IPS-20b (cell line): ENCODE measurements at regions not wholly inside any gene's neighbourhood (a gene's known extent, or its start where the extent isn't known, plus 50 kb on each side); places are given as distances from the start of the nearest gene placed in this dataset.

Experiments used
- H3K27ac ChIP-seq: one replicate; pipeline ENCODE4 v1.5.1; 2013; ENCODE audit warnings: low read length
- H3K27me3 ChIP-seq: 2 replicates; pipeline ENCODE4 v1.6.1; 2013; ENCODE audit warnings: mild to moderate bottlenecking, low read length, inconsistent platforms; ENCODE audit not compliant: insufficient read depth
- H3K36me3 ChIP-seq: 2 replicates; pipeline ENCODE4 v1.6.1; 2013; ENCODE audit warnings: low read depth, mild to moderate bottlenecking, inconsistent platforms, low read length, moderate library complexity; ENCODE audit not compliant: insufficient read depth
- H3K4me1 ChIP-seq: 2 replicates; pipeline ENCODE4 v1.6.1; 2013; ENCODE audit warnings: mild to moderate bottlenecking, control low read depth, inconsistent platforms, low read length, moderate library complexity; ENCODE audit not compliant: insufficient read depth
- H3K4me3 ChIP-seq: 2 replicates; pipeline ENCODE4 v1.5.1; 2013; ENCODE audit warnings: mild to moderate bottlenecking, low read length, inconsistent platforms
- H3K9ac ChIP-seq: 2 replicates; pipeline ENCODE4 v1.6.1; 2013; ENCODE audit warnings: low read depth, mild to moderate bottlenecking, inconsistent platforms, low read length, moderate library complexity
- H3K9me3 ChIP-seq: 2 replicates; pipeline ENCODE4 v1.6.1; 2013; ENCODE audit warnings: mild to moderate bottlenecking, low read depth, low read length, inconsistent platforms; ENCODE audit not compliant: insufficient read depth

- Histone ChIP-seq H3K27me3 (no peaks in the 10 kb centered on the region), H3K4me3 (no peak overlapping the region), H3K36me3 (no peaks in the 10 kb centered on the region), H3K4me1 (no peaks in the 10 kb centered on the region), H3K9me3 (no peaks in the 10 kb centered on the region), H3K27ac (no peak overlapping the region), H3K9ac (no peak overlapping the region)
Observed at GRCh38 chr22:26998129-26998528, 340.7 kb downstream of the MIAT start.

- no peaks in the 10 kb centered on the region for H3K9me3 ChIP-seq
- H3K9ac ChIP-seq: no peak overlapping the region
Observed at GRCh38 chr22:26998716-26999115, 341.3 kb downstream of the MIAT start.

DNA sequence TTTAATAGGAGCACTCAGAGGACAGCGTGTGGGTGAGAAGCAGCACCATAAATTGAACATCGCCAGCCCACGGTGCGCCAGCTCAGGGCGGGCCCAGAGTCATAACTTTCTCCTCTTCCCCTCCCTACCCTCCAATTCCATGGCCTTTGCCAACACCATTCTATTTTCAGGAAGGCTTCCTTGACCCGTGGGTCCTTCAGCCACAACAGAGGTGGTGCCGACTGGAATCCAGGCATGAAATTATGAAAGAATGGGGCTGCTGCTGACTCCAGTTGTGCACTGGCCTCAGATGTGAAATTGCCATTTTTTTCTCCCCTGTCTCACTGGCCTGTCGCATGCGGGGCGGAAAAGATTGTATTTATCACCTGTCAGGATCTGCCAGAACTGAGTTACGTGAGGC lies 345.9 kb downstream of the MIAT start:
- H3K36me3 ChIP-seq: no peaks in the 10 kb centered on the region
- peaks cover 6% of the 10 kb centered on the region; the same call in 1 of the 2 replicates for H3K4me1 ChIP-seq
- no peak overlapping the region for H3K9ac ChIP-seq
- no peaks in the 10 kb centered on the region for H3K27me3 ChIP-seq
- H3K4me3 ChIP-seq: no peak overlapping the region
- no peaks in the 10 kb centered on the region for H3K9me3 ChIP-seq
- no peak overlapping the region for H3K27ac ChIP-seq

More at GRCh38 chr22:26998716-26999115, 341.3 kb downstream of the MIAT start:
- Histone ChIP-seq H3K4me1 (no peaks in the 10 kb centered on the region), H3K4me3 (no peak overlapping the region), H3K27ac (no peak overlapping the region), H3K27me3 (no peaks in the 10 kb centered on the region), H3K36me3 (no peaks in the 10 kb centered on the region)

DNA sequence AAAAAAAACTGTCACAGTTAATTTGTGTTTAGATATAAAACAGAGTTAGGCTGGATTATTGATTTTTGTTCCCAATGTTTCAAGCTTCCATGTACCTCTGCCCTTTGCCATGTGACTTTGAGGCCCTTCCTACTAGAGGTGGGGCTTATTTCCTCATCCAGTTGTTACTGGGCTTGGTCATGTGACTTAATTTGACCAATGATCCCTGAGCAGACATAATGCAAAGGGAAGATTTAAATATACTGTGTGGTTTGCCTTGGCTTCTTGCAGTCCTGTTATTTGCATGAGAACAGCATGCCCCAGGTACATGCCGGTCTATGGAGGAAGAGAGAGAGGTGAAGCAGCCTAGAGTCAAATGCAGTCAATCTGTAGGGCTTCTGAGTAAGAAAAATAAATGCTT lies 347.0 kb downstream of the MIAT start:
- Histone ChIP-seq H3K4me1 (peaks cover 6% of the 10 kb centered on the region; the same call in 1 of the 2 replicates), H3K27me3 (no peaks in the 10 kb centered on the region), H3K36me3 (no peaks in the 10 kb centered on the region), H3K27ac (no peak overlapping the region), H3K9ac (peak overlapping the region; percentile 2; the same call in 1 of the 2 replicates), H3K4me3 (no peak overlapping the region; the same call in 1 of the 2 replicates), H3K9me3 (no peaks in the 10 kb centered on the region)

DNA sequence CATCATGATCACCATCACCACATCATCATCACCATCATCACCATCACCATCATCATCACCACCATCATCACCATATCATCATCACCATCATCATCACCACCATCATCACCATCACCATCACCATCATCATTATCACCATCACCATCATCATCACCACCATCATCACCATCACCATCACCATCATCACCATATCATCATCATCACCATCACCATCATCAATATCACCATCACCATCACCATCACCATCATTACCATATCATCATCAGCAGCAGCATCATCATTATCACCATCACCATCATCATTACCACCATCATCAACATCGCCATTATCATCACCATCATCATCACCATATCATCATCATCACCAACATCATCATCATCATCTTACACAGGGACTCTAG lies 351.1 kb downstream of the MIAT start:
- Histone ChIP-seq H3K4me3 (no peak overlapping the region), H3K4me1 (peaks cover 8% of the 10 kb centered on the region; the same call in 1 of the 2 replicates), H3K27me3 (no peaks in the 10 kb centered on the region), H3K27ac (no peak overlapping the region), H3K9me3 (no peaks in the 10 kb centered on the region), H3K36me3 (no peaks in the 10 kb centered on the region), H3K9ac (no peak overlapping the region)

DNA sequence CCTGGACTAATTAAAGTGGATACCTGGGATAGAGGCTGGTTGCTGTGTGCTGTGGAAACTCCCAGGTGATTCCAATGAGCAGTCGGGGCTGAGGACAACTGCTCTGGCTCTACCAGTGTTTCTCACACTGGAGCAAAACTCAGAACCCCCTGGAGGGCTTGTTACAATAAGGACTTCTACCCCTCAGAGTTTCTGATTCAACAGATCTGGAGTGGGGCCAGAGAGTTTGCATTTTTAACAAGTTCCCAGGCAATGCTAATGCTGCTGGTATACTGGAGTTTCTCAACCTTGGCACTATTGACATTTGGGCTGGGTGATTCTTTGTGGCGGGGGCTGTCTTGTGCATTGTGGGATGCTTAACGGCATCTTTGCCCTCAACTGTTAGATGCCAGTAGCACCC lies 353.7 kb downstream of the MIAT start:
- Histone ChIP-seq H3K4me3 (no peak overlapping the region), H3K9ac (no peak overlapping the region), H3K27ac (no peak overlapping the region), H3K4me1 (0 out of 2 replicates have a peak, but pooled peaks cover 2% of the 10 kb centered on the region), H3K36me3 (no peaks in the 10 kb centered on the region), H3K9me3 (no peaks in the 10 kb centered on the region), H3K27me3 (no peaks in the 10 kb centered on the region)

DNA sequence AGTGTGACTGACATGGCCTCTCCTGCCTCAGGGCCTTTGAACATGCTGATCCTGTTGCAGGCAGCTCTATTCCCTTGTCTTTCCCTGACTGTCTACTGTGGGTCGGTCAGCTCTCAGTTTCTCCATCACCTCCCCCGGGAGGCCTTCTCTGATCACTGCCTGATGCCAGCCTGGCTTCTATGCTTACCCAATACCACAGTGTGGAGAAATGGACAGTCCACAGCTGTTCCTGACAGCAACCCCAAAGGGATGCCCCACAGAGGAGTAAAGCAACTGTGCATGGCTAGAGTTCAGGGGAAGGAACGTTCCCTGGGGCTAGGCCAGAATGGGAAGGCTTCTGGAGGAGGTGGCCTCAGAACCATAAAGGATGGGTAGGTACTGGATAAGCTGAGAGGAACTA lies 354.3 kb downstream of the MIAT start:
- Histone ChIP-seq H3K9ac (no peak overlapping the region), H3K9me3 (no peaks in the 10 kb centered on the region), H3K4me1 (0 out of 2 replicates have a peak, but pooled peaks cover 2% of the 10 kb centered on the region), H3K27me3 (no peaks in the 10 kb centered on the region), H3K4me3 (no peak overlapping the region), H3K27ac (no peak overlapping the region), H3K36me3 (no peaks in the 10 kb centered on the region)

DNA sequence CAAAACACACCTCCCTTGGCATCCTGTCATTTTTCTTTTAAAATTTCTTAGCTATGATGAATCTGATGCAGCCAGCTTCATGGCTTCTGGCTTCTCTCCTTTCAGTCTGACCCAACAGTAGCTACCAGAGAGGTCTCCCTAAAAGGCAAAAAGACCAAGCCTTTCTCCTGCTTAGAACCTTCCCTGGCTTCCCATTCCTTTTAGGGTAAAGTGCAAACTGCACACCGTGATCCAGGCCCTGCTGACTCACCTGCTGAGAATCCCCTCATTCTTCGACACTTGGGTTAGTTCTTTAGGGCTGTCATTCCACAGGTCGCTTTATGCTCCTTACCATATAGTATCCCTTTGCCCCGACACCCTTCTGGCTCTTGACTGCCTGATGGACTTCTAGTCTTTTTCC lies 362.4 kb downstream of the MIAT start:
- Histone ChIP-seq H3K36me3 (no peaks in the 10 kb centered on the region), H3K4me1 (peaks cover 5% of the 10 kb centered on the region; the same call in 1 of the 2 replicates), H3K4me3 (no peak overlapping the region), H3K27me3 (no peaks in the 10 kb centered on the region), H3K9me3 (no peaks in the 10 kb centered on the region), H3K9ac (no peak overlapping the region), H3K27ac (no peak overlapping the region)

DNA sequence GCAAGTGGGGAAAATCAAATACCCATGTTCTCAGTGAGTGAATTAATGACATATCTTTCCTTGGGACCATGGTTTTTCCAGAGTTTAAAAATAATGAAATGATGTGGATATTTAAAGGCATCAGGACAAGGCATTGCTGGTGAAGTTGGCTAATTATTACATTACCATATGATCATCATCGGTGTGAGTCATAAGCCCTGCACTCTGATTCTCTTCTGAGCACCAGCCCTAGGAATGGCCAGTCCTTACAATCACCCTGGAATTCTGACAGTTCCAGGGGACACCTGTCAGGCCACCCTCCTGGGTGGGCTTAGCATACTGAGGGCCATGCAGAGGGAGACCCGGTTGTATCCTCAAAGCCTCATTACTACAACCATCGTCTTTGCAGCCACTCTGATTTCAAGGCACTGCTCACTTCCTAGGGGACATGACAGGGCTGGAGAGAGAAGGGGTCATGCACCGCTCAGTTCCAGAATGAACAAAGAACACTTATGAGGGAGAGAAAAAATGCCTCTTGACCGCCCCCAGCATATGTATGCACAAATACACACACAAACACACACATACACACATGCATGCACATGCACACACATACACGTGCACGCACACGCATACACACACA lies 365.0 kb downstream of the MIAT start:
- Histone ChIP-seq H3K9ac (no peak overlapping the region), H3K36me3 (no peaks in the 10 kb centered on the region), H3K27me3 (no peaks in the 10 kb centered on the region), H3K4me3 (no peak overlapping the region), H3K9me3 (no peaks in the 10 kb centered on the region), H3K4me1 (peaks cover 9% of the 10 kb centered on the region; the same call in 1 of the 2 replicates), H3K27ac (no peak overlapping the region)

GRCh38 chr22:27022896-27023361 lies 365.5 kb downstream of the MIAT start:
- Histone ChIP-seq H3K9me3 (no peaks in the 10 kb centered on the region), H3K27ac (no peak overlapping the region), H3K4me3 (no peak overlapping the region), H3K27me3 (no peaks in the 10 kb centered on the region), H3K36me3 (no peaks in the 10 kb centered on the region), H3K9ac (no peak overlapping the region), H3K4me1 (peaks cover 9% of the 10 kb centered on the region; the same call in 1 of the 2 replicates)

GRCh38 chr22:27023591-27023990 lies 366.2 kb downstream of the MIAT start:
- Histone ChIP-seq H3K9ac (no peak overlapping the region), H3K4me1 (peaks cover 9% of the 10 kb centered on the region; the same call in 1 of the 2 replicates), H3K27me3 (no peaks in the 10 kb centered on the region), H3K9me3 (no peaks in the 10 kb centered on the region), H3K4me3 (no peak overlapping the region), H3K36me3 (no peaks in the 10 kb centered on the region), H3K27ac (no peak overlapping the region)

- Histone ChIP-seq H3K27ac (no peak overlapping the region), H3K4me3 (no peak overlapping the region), H3K9ac (no peak overlapping the region), H3K9me3 (no peaks in the 10 kb centered on the region; the same call in 1 of the 2 replicates), H3K27me3 (no peaks in the 10 kb centered on the region), H3K36me3 (no peaks in the 10 kb centered on the region), H3K4me1 (peaks cover 9% of the 10 kb centered on the region; the same call in 1 of the 2 replicates)
Observed at GRCh38 chr22:27024982-27025381, 367.6 kb downstream of the MIAT start.
